ENCODE measurements at regions not wholly inside any gene's neighbourhood (a gene's known extent, or its start where the extent isn't known, plus 50 kb on each side); places are given as distances from the start of the nearest gene placed in this dataset.

DNA sequence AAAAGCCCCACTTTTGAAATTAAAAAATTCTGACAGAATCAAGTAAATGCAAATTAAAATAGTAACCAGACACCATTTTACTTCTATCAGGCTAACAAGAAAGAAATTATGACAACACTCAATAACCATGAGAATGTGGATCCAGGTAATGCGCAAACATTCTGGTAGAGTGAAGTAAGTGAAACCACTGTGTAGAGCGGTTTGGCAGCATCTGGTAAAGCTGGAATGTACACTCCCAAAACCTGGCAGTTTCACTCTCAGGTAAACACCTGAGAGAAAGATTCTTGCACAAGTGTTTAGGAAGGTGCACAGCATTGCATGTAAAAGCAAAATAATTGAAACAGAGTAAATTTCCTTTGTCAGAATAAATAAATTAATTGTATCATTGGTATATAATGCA, 81.8 kb downstream of the TRIML1 start:
- CTCF ChIA-PET, result no interaction called here
- TF ChIP-seq ZNF785 (tag by site-specific recombination; IDR thresholded peaks at IDR 0.05), result no peak
- H3K36me3 ChIP-seq (ENCODE audit: control insufficient read depth in 2 of 2, insufficient read depth in 1 of 2, low read length in 2 of 2), result no peaks in the 10 kb centered on the region
- H3K4me3 ChIP-seq (ENCODE audit: low read depth, low read length), result no peak overlapping the region
- no peaks in the 10 kb centered on the region for H3K9me3 ChIP-seq (ENCODE audit: control insufficient read depth, insufficient read depth, low read depth, low read length)
- POLR2A ChIA-PET, result interaction anchor here (0.6 kb wide), 1 partner anchor 25 kb away, joined by 4 read pairs; no protein-coding TSS in a partner anchor
- no peaks in the 10 kb centered on the region for H3K4me1 ChIP-seq (ENCODE audit: control insufficient read depth, insufficient read depth, low read length)
- H3K27ac ChIP-seq (ENCODE audit: extremely low read depth, low read depth, low read length), result no peak overlapping the region

- CTCF ChIA-PET, result interaction anchor here (0.6 kb wide), 1 partner anchor 9 kb away, joined by 3 read pairs; no protein-coding TSS in a partner anchor
- H3K36me3 ChIP-seq (ENCODE audit: control insufficient read depth in 2 of 2, insufficient read depth in 1 of 2, low read length in 2 of 2), result no peaks in the 10 kb centered on the region
- POLR2A ChIA-PET, result no interaction called here
- no peak overlapping the region for H3K27ac ChIP-seq (ENCODE audit: extremely low read depth, low read depth, low read length)
- TF ChIP-seq ELK4 (IDR thresholded peaks at IDR 0.05; ENCODE audit: borderline replicate concordance, low read depth, low read length) (no peak), ZNF223 (tag by site-specific recombination; IDR thresholded peaks at IDR 0.05) (no peak), ZNF600 (tag by site-specific recombination; IDR thresholded peaks at IDR 0.05) (no peak), YY2 (tag by site-specific recombination; IDR thresholded peaks at IDR 0.05) (no peak)
- TF ChIP-seq, protein P1, sequence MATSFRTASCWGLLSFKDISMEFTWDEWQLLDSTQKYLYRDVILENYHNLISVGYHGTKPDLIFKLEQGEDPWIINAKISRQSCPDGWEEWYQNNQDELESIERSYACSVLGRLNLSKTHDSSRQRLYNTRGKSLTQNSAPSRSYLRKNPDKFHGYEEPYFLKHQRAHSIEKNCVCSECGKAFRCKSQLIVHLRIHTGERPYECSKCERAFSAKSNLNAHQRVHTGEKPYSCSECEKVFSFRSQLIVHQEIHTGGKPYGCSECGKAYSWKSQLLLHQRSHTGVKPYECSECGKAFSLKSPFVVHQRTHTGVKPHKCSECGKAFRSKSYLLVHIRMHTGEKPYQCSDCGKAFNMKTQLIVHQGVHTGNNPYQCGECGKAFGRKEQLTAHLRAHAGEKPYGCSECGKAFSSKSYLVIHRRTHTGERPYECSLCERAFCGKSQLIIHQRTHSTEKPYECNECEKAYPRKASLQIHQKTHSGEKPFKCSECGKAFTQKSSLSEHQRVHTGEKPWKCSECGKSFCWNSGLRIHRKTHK (tag by site-specific recombination; IDR thresholded peaks at IDR 0.05), result no peak
- H3K4me1 ChIP-seq (ENCODE audit: control insufficient read depth, insufficient read depth, low read length), result no peaks in the 10 kb centered on the region
- no peaks in the 10 kb centered on the region for H3K9me3 ChIP-seq (ENCODE audit: control insufficient read depth, insufficient read depth, low read depth, low read length)
- no peak overlapping the region for H3K4me3 ChIP-seq (ENCODE audit: low read depth, low read length)
Observed at GRCh38 chr4:188228279-188228678, 89.0 kb downstream of the TRIML1 start.

DNA sequence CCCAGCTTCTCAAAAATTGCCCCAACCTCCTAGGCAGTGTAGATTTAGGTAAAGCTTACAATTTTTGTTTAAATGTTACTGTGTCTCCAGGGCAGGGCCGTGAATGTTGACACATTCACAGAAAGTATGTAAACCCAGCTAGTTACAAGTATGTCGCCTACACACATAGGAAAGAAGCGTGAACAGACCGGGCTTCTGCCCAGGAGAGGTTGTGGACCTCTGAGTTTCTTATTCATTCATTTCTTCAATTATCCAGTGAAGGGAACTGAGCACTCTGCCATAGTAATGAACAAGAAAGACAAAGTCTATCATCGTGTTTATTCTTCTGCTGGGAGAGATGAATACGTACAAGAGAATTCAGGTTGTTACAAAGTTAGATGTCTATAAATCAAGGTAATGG, 93.2 kb downstream of the TRIML1 start:
- CTCF ChIA-PET, result no interaction called here
- Histone ChIP-seq H3K27ac (ENCODE audit: extremely low read depth, low read depth, low read length) (no peak overlapping the region), H3K9me3 (ENCODE audit: control insufficient read depth, insufficient read depth, low read depth, low read length) (no peaks in the 10 kb centered on the region), H3K4me3 (ENCODE audit: low read depth, low read length) (no peak overlapping the region), H3K36me3 (ENCODE audit: control insufficient read depth in 2 of 2, insufficient read depth in 1 of 2, low read length in 2 of 2) (no peaks in the 10 kb centered on the region), H3K4me1 (ENCODE audit: control insufficient read depth, insufficient read depth, low read length) (no peaks in the 10 kb centered on the region)
- TF ChIP-seq, protein P2, sequence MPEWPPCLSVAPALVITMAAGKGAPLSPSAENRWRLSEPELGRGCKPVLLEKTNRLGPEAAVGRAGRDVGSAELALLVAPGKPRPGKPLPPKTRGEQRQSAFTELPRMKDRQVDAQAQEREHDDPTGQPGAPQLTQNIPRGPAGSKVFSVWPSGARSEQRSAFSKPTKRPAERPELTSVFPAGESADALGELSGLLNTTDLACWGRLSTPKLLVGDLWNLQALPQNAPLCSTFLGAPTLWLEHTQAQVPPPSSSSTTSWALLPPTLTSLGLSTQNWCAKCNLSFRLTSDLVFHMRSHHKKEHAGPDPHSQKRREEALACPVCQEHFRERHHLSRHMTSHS (tag by site-specific recombination; IDR thresholded peaks at IDR 0.05), result no peak
- POLR2A ChIA-PET, result no interaction called here

GRCh38 chr4:188242041-188242440, 102.8 kb downstream of the TRIML1 start:
- H3K27ac ChIP-seq (ENCODE audit: extremely low read depth, low read depth, low read length), result no peak overlapping the region
- no peaks in the 10 kb centered on the region for H3K36me3 ChIP-seq (ENCODE audit: control insufficient read depth in 2 of 2, insufficient read depth in 1 of 2, low read length in 2 of 2)
- CTCF ChIA-PET, result interaction anchor here (0.5 kb wide), 1 partner anchor 248 kb away, joined by 3 read pairs; no protein-coding TSS in a partner anchor
- no peaks in the 10 kb centered on the region for H3K9me3 ChIP-seq (ENCODE audit: control insufficient read depth, insufficient read depth, low read depth, low read length)
- no peak overlapping the region for H3K4me3 ChIP-seq (ENCODE audit: low read depth, low read length)
- H3K4me1 ChIP-seq (ENCODE audit: control insufficient read depth, insufficient read depth, low read length), result no peaks in the 10 kb centered on the region
- POLR2A ChIA-PET, result no interaction called here
- no peak for TF ChIP-seq ZNF521 (tag by site-specific recombination; IDR thresholded peaks at IDR 0.05)
- TF ChIP-seq ZNF155 (tag by site-specific recombination; IDR thresholded peaks at IDR 0.05), result no peak
- TF ChIP-seq ZBTB26 (tag by site-specific recombination; optimal IDR thresholded peaks at IDR 0.05), result no peak
- TF ChIP-seq ZBTB20 (tag by site-specific recombination; IDR thresholded peaks at IDR 0.05), result no peak
- TF ChIP-seq ZNF658 (tag by site-specific recombination; IDR thresholded peaks at IDR 0.05), result no peak
- no peak for TF ChIP-seq ZNF391 (tag by site-specific recombination; IDR thresholded peaks at IDR 0.05; ENCODE audit: borderline replicate concordance, low read depth)
- TF ChIP-seq SETDB1 (IDR thresholded peaks at IDR 0.05; ENCODE audit: insufficient read length, low read length), result no peak
- TF ChIP-seq ZNF610 (tag by site-specific recombination; IDR thresholded peaks at IDR 0.05; ENCODE audit: borderline replicate concordance), result no peak
- TF ChIP-seq ZNF518A (tag by site-specific recombination; conservative IDR thresholded peaks at IDR 0.05; ENCODE audit: low read depth), result no peak
- TF ChIP-seq ZNF157 (tag by site-specific recombination; IDR thresholded peaks at IDR 0.05), result no peak
- no peak for TF ChIP-seq ZBTB8A (tag by site-specific recombination; IDR thresholded peaks at IDR 0.05)
- no peak for TF ChIP-seq BCL11A (tag by site-specific recombination; IDR thresholded peaks at IDR 0.05; ENCODE audit: low read depth)
